ENCODE measurements at regions not wholly inside any gene's neighbourhood (a gene's known extent, or its start where the extent isn't known, plus 50 kb on each side); places are given as distances from the start of the nearest gene placed in this dataset.

- no peak for TF ChIP-seq CTCF (IDR thresholded peaks at IDR 0.05)
- no peak for TF ChIP-seq POLR2A (IDR thresholded peaks at IDR 0.05)
These were observed 546.1 kb downstream of the PPP4R3C start for GRCh38 chrX:26916991-26917390.
